Activated naive CD4-positive, alpha-beta T cell treated with anti-CD3 and anti-CD28 coated beads, Interleukin-2, amount 10 ng/mL, durations not matched to agents 7 days and 5 days (primary cell): ENCODE measurements at regions not wholly inside any gene's neighbourhood (a gene's known extent, or its start where the extent isn't known, plus 50 kb on each side); places are given as distances from the start of the nearest gene placed in this dataset.
"Not testable (repeated sequence)": the region's sequence is repeated elsewhere in the genome, so short reads cannot be mapped to it uniquely, and the experiment has no call there.

ENCODE experiments used
- CTCF ChIA-PET: fragments of 350-600 bp; sonication (Branson Sonifier 250); formaldehyde crosslinking; loops from one replicate; lab custom pipeline; 2021; ENCODE audit warnings: antibody characterized with exemption; lab: Charles Lee
- DNase-seq: peaks from one replicate; pipeline ENCODE4 v3.0.0-alpha.2; 2020
- H3K27ac Mint-ChIP-seq: one replicate; pipeline ENCODE4 v1.8.0; 2021; ENCODE audit warnings: mild to moderate bottlenecking, moderate library complexity, mixed read lengths
- H3K27me3 Mint-ChIP-seq: one replicate; pipeline ENCODE4 v1.8.0; 2021; ENCODE audit warnings: mild to moderate bottlenecking, mixed read lengths
- H3K36me3 Mint-ChIP-seq: one replicate; pipeline ENCODE4 v1.8.0; 2021; ENCODE audit warnings: mixed read lengths
- H3K4me1 Mint-ChIP-seq: one replicate; pipeline ENCODE4 v1.8.0; 2021; ENCODE audit warnings: mixed read lengths
- H3K4me3 Mint-ChIP-seq: one replicate; pipeline ENCODE4 v1.8.0; 2021; ENCODE audit warnings: mild to moderate bottlenecking, moderate library complexity, mixed read lengths
- H3K9me3 Mint-ChIP-seq: one replicate; pipeline ENCODE4 v1.8.0; 2021; ENCODE audit warnings: mixed read lengths

GRCh38 chr19:13633109-13633508, 126.8 kb upstream of the CACNA1A start:
- CTCF ChIA-PET, result no interaction called here
- H3K9me3 Mint-ChIP-seq, result no peaks in the 10 kb centered on the region
- peaks cover 8% of the 10 kb centered on the region for H3K27me3 Mint-ChIP-seq
- H3K36me3 Mint-ChIP-seq, result no peaks in the 10 kb centered on the region
- H3K27ac Mint-ChIP-seq, result no peak overlapping the region
- no peak for DNase-seq
- no peaks in the 10 kb centered on the region for H3K4me1 Mint-ChIP-seq
- H3K4me3 Mint-ChIP-seq, result no peak overlapping the region

GRCh38 chr19:13632164-13632563, 125.9 kb upstream of the CACNA1A start:
- H3K9me3 Mint-ChIP-seq, H3K27me3 Mint-ChIP-seq, H3K27ac Mint-ChIP-seq, H3K4me3 Mint-ChIP-seq, H3K36me3 Mint-ChIP-seq, DNase-seq, CTCF ChIA-PET, H3K4me1 Mint-ChIP-seq: not testable (repeated sequence)

- Mint-ChIP-seq H3K27ac (no peak overlapping the region), H3K4me3 (no peak overlapping the region), H3K4me1 (no peaks in the 10 kb centered on the region), H3K9me3 (no peaks in the 10 kb centered on the region), H3K27me3 (peaks cover 23% of the 10 kb centered on the region), H3K36me3 (no peaks in the 10 kb centered on the region)
- CTCF ChIA-PET, result no interaction called here
- DNase-seq, result no peak
Observed at GRCh38 chr19:13629687-13630357, 123.5 kb upstream of the CACNA1A start.

GRCh38 chr19:13627531-13627930, 121.3 kb upstream of the CACNA1A start:
- Mint-ChIP-seq H3K4me3 (no peak overlapping the region), H3K27ac (no peak overlapping the region), H3K9me3 (no peaks in the 10 kb centered on the region), H3K4me1 (no peaks in the 10 kb centered on the region), H3K36me3 (no peaks in the 10 kb centered on the region), H3K27me3 (peaks cover 40% of the 10 kb centered on the region)
- DNase-seq, result no peak
- CTCF ChIA-PET, result no interaction called here

- CTCF ChIA-PET, result no interaction called here
- H3K4me1 Mint-ChIP-seq, result no peaks in the 10 kb centered on the region
- H3K27me3 Mint-ChIP-seq, result peaks cover 44% of the 10 kb centered on the region
- DNase-seq, result no peak
- H3K36me3 Mint-ChIP-seq, result no peaks in the 10 kb centered on the region
- H3K27ac Mint-ChIP-seq, result no peak overlapping the region
- no peak overlapping the region for H3K4me3 Mint-ChIP-seq
- no peaks in the 10 kb centered on the region for H3K9me3 Mint-ChIP-seq
Observed at GRCh38 chr19:13623716-13624710, 117.7 kb upstream of the CACNA1A start.

GRCh38 chr19:13622766-13623715, 116.8 kb upstream of the CACNA1A start:
- Mint-ChIP-seq H3K9me3 (no peaks in the 10 kb centered on the region), H3K36me3 (no peaks in the 10 kb centered on the region), H3K27me3 (peaks cover 47% of the 10 kb centered on the region), H3K27ac (no peak overlapping the region), H3K4me1 (no peaks in the 10 kb centered on the region), H3K4me3 (no peak overlapping the region)
- CTCF ChIA-PET, result no interaction called here
- no peak for DNase-seq

- no peaks in the 10 kb centered on the region for H3K9me3 Mint-ChIP-seq
- CTCF ChIA-PET, result no interaction called here
- DNase-seq, result peak; percentile 32
Observed at GRCh38 chr19:13621413-13621812, 115.1 kb upstream of the CACNA1A start.

GRCh38 chr19:13619203-13619632, 112.9 kb upstream of the CACNA1A start:
- H3K27me3 Mint-ChIP-seq, result peaks cover 31% of the 10 kb centered on the region
- no peaks in the 10 kb centered on the region for H3K9me3 Mint-ChIP-seq
- no peak overlapping the region for H3K27ac Mint-ChIP-seq
- no peak for DNase-seq
- no peaks in the 10 kb centered on the region for H3K36me3 Mint-ChIP-seq
- no peaks in the 10 kb centered on the region for H3K4me1 Mint-ChIP-seq
- H3K4me3 Mint-ChIP-seq, result no peak overlapping the region
- CTCF ChIA-PET, result no interaction called here

More at GRCh38 chr19:13621413-13621812, 115.1 kb upstream of the CACNA1A start:
- no peak overlapping the region for H3K27ac Mint-ChIP-seq
- H3K4me1 Mint-ChIP-seq, result no peaks in the 10 kb centered on the region
- peaks cover 52% of the 10 kb centered on the region for H3K27me3 Mint-ChIP-seq
- H3K4me3 Mint-ChIP-seq, result no peak overlapping the region
- no peaks in the 10 kb centered on the region for H3K36me3 Mint-ChIP-seq

GRCh38 chr19:13615890-13616289, 109.6 kb upstream of the CACNA1A start:
- Mint-ChIP-seq H3K27ac (no peak overlapping the region), H3K4me1 (no peaks in the 10 kb centered on the region), H3K36me3 (no peaks in the 10 kb centered on the region), H3K9me3 (no peaks in the 10 kb centered on the region), H3K4me3 (no peak overlapping the region), H3K27me3 (peaks cover 11% of the 10 kb centered on the region)
- CTCF ChIA-PET, result no interaction called here
- no peak for DNase-seq

GRCh38 chr19:13613447-13613846, 107.2 kb upstream of the CACNA1A start:
- CTCF ChIA-PET, result no interaction called here
- Mint-ChIP-seq H3K4me1 (peaks cover 2% of the 10 kb centered on the region), H3K9me3 (no peaks in the 10 kb centered on the region), H3K4me3 (no peak overlapping the region), H3K27me3 (peaks cover 8% of the 10 kb centered on the region), H3K27ac (no peak overlapping the region), H3K36me3 (no peaks in the 10 kb centered on the region)
- DNase-seq, result no peak

GRCh38 chr19:13611596-13611995, 105.3 kb upstream of the CACNA1A start:
- no peak overlapping the region for H3K4me3 Mint-ChIP-seq
- H3K36me3 Mint-ChIP-seq, result no peaks in the 10 kb centered on the region
- no peaks in the 10 kb centered on the region for H3K9me3 Mint-ChIP-seq
- CTCF ChIA-PET, result no interaction called here
- H3K4me1 Mint-ChIP-seq, result peaks cover 2% of the 10 kb centered on the region
- peaks cover 3% of the 10 kb centered on the region for H3K27me3 Mint-ChIP-seq
- H3K27ac Mint-ChIP-seq, result no peak overlapping the region
- no peak for DNase-seq

- Mint-ChIP-seq H3K27me3 (peaks cover 6% of the 10 kb centered on the region), H3K4me1 (peaks cover 2% of the 10 kb centered on the region), H3K27ac (no peak overlapping the region), H3K9me3 (no peaks in the 10 kb centered on the region), H3K4me3 (no peak overlapping the region), H3K36me3 (no peaks in the 10 kb centered on the region)
- CTCF ChIA-PET, result no interaction called here
- no peak for DNase-seq
Observed at GRCh38 chr19:13610039-13610691, 103.9 kb upstream of the CACNA1A start.

- H3K36me3 Mint-ChIP-seq, result no peaks in the 10 kb centered on the region
- H3K27me3 Mint-ChIP-seq, result peaks cover 20% of the 10 kb centered on the region
- H3K9me3 Mint-ChIP-seq, result no peaks in the 10 kb centered on the region
- H3K27ac Mint-ChIP-seq, result no peak overlapping the region
- no peak overlapping the region for H3K4me3 Mint-ChIP-seq
- peaks cover 2% of the 10 kb centered on the region for H3K4me1 Mint-ChIP-seq
- DNase-seq, result no peak
- CTCF ChIA-PET, result interaction anchor here (1.0 kb wide), 1 partner anchor 256 kb away, joined by 3 read pairs; no protein-coding TSS in a partner anchor
Observed at GRCh38 chr19:13606156-13606555, 99.9 kb upstream of the CACNA1A start.
